SK-N-DZ (cell line): ENCODE measurements at regions not wholly inside any gene's neighbourhood (a gene's known extent, or its start where the extent isn't known, plus 50 kb on each side); places are given as distances from the start of the nearest gene placed in this dataset.
"Not testable (repeated sequence)": the region's sequence is repeated elsewhere in the genome, so short reads cannot be mapped to it uniquely, and the experiment has no call there.

Source experiments
- DNase-seq: peaks from one replicate; pipeline ENCODE4 v3.0.0-alpha.2; 2015; ENCODE audit warnings: low spot score

- no peak for DNase-seq
Observed at GRCh38 chr5:98109561-98110006, 663.9 kb upstream of the RGMB start.

GRCh38 chr5:98110282-98110691, 663.2 kb upstream of the RGMB start:
- peak; percentile 43 for DNase-seq

GRCh38 chr5:98110791-98111190, 662.7 kb upstream of the RGMB start:
- DNase-seq, result peak; percentile 78

GRCh38 chr5:98111686-98112085, 661.8 kb upstream of the RGMB start:
- DNase-seq, result peak; percentile 38

- no peak for DNase-seq
Observed at GRCh38 chr5:98121036-98121936, 652.2 kb upstream of the RGMB start.

- no peak for DNase-seq
Observed at GRCh38 chr5:98128271-98128670, 645.2 kb upstream of the RGMB start.

- no peak for DNase-seq
Observed at GRCh38 chr5:98128846-98129245, 644.6 kb upstream of the RGMB start.

GRCh38 chr5:98130261-98131035, 643.0 kb upstream of the RGMB start:
- DNase-seq, result no peak

GRCh38 chr5:98144116-98144515, 629.3 kb upstream of the RGMB start:
- DNase-seq, result no peak

- DNase-seq, result no peak
Observed at GRCh38 chr5:98144710-98145109, 628.8 kb upstream of the RGMB start.

GRCh38 chr5:98157368-98157767, 616.1 kb upstream of the RGMB start:
- DNase-seq, result no peak

GRCh38 chr5:98158440-98158839, 615.0 kb upstream of the RGMB start:
- no peak for DNase-seq

GRCh38 chr5:98163796-98164493, 609.5 kb upstream of the RGMB start:
- no peak for DNase-seq

GRCh38 chr5:98168871-98169270, 604.6 kb upstream of the RGMB start:
- DNase-seq, result no peak

- DNase-seq, result no peak
Observed at GRCh38 chr5:98170994-98171393, 602.5 kb upstream of the RGMB start.

- DNase-seq, result no peak
Observed at GRCh38 chr5:98173334-98173733, 600.1 kb upstream of the RGMB start.

- DNase-seq, result no peak
Observed at GRCh38 chr5:98175474-98175873, 598.0 kb upstream of the RGMB start.

GRCh38 chr5:98179791-98180755, 593.4 kb upstream of the RGMB start:
- DNase-seq, result no peak

- DNase-seq, result no peak
Observed at GRCh38 chr5:98186128-98186527, 587.3 kb upstream of the RGMB start.

GRCh38 chr5:98187945-98188344, 585.5 kb upstream of the RGMB start:
- no peak for DNase-seq

GRCh38 chr5:98190344-98190743, 583.1 kb upstream of the RGMB start:
- not testable (repeated sequence) for DNase-seq
